NCI-H128 (cell line): ENCODE measurements at regions not wholly inside any gene's neighbourhood (a gene's known extent, or its start where the extent isn't known, plus 50 kb on each side); places are given as distances from the start of the nearest gene placed in this dataset.

Experiments
- DNase-seq: peaks from one replicate; lab custom pipeline; 2025; ENCODE audit not compliant: unreplicated experiment; lab: John Stamatoyannopoulos, UW

- DNase-seq = no peak
These were observed 768.8 kb upstream of the NOVA1 start for GRCh38 chr14:27366596-27366995.

DNA sequence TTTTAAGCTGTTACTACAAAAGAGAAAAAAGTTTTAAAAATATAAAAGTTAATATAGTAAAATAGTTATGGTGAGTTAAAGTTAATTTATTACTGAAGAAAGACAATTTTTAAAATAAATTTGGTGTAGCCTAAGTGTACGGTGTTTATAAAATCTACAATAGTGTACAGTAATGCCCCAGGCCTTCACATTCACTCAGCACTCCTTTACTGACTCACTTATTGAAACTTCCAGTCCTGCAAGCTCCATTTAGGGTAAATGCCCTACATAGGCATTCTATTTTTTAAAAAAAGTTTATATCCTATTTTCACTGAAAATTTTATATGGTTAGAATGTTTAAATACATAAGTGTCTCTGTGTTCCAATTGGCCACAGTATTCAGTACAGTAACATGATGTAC is 769.5 kb upstream of the NOVA1 start:
- DNase-seq = no peak

GRCh38 chr14:27370074-27370473 is 772.2 kb upstream of the NOVA1 start:
- DNase-seq = no peak

- no peak for DNase-seq
These were observed 772.9 kb upstream of the NOVA1 start for GRCh38 chr14:27370775-27371174.

- no peak for DNase-seq
These were observed 773.4 kb upstream of the NOVA1 start for GRCh38 chr14:27371209-27371608.

DNA sequence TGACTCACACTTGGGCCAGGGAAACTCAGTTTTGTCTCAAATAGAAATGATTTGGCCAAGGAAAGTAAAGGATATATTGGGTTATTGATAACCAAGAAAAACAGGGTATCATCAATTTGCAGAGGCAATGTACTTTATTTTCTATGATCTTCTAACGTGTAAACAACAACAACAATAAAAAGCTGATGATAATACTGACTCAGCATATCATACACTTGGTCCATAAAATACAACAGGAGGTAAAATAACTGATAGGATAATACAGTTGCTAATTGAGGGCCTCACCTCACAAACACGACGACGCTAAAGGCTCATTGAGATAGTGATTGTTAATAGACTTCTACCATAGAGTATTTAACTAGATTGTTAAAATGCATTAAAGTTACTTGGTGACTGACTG is 774.0 kb upstream of the NOVA1 start:
- no peak for DNase-seq

DNA sequence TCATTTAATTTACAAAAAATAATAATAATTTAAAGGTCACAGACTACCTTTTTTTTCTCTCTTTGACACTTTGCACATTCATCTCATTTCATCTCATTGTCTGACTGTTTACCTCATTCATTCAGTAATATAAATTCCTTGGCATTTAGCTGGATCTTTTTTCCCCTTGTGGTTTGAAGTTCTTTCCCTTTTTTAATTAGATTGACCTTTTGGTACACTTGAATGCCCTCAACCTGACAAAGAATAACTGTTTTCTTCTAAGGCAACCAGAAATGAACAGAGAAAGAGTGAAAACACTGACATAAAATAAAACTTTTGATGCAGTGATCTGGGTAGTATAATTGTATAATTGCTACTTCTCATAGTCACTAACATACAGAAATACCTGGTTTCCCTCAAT is 774.9 kb upstream of the NOVA1 start:
- no peak for DNase-seq

DNA sequence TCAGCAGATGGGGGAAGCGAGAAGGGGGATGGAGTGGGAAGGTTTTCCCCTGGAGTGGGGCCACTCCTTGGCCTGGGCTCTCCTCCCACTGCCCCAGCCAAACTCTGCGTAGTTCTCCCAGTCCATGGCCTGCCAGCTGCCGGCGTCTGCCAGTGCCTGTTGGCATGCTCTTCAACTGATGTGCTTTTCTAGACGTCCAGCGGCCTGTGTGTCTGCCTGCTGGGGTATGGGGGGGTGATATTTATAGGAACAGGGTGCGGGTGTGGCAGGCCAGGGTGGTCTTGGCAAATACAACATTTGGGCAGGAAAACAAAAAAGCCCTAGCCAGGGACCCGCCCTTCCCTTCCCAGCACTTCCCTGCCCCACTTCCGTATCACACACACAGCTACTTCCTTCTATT is 786.3 kb upstream of the NOVA1 start:
- DNase-seq = no peak

DNA sequence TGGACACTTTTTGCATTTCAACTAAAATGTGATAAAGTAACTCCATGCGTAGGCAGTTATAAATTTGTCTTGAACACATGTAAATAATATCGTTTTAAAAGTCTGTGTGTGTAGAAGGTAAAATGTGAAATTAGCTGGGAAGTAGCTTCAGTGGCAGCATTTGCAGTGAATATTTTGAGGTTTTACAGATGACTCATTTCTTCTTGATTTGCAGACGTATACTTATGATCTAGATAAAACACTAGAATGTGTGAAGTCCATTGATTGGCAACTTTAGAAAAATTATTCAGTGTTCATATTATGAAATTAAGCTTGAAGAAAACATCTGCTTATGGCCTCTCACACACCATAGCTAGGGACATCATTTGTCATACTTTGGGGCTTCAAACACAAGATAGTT is 788.6 kb upstream of the NOVA1 start:
- no peak for DNase-seq

GRCh38 chr14:27387463-27387862 is 789.6 kb upstream of the NOVA1 start:
- DNase-seq = no peak

- no peak for DNase-seq
These were observed 791.6 kb upstream of the NOVA1 start for GRCh38 chr14:27389402-27389801.

- DNase-seq = no peak
These were observed 792.3 kb upstream of the NOVA1 start for GRCh38 chr14:27390155-27390554.

DNA sequence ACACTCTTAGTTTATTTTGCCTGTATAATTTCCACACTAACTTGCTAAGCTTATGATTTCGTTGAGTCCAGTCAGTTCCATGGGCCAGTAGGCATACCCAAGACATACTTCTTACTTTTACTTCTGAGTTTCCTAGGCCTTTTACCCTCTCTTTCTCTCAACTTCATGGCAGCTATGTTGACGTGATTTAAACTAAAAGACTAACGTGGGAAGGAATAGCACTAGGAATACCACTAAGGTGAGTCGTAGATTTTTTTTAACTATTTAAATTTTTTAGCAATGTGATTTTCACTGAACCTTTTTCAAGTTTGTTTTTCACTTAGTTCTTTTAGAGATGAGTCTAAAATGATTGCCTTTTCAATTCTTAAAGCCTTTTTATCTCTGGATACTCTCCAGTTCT is 793.5 kb upstream of the NOVA1 start:
- no peak for DNase-seq

GRCh38 chr14:27392153-27392552 is 794.3 kb upstream of the NOVA1 start:
- no peak for DNase-seq

DNA sequence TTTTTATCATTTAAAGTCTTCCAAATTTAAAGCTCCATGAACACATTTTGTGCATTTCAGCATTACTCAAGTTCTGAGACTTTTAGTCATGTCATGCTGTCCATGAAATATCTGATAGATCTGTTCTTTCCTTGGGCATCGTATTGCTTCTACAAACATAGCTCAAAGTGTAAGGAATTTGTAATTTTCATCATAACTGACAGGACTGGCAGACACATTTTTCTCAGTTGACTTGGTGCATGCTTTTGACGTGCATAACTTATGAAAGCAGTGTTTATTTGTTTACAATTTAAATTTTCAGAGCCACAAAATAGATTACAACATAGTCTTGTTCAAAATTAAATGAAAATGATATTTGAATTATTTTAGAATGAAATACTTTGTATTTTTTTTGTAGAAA is 812.1 kb upstream of the NOVA1 start:
- DNase-seq = no peak

DNA sequence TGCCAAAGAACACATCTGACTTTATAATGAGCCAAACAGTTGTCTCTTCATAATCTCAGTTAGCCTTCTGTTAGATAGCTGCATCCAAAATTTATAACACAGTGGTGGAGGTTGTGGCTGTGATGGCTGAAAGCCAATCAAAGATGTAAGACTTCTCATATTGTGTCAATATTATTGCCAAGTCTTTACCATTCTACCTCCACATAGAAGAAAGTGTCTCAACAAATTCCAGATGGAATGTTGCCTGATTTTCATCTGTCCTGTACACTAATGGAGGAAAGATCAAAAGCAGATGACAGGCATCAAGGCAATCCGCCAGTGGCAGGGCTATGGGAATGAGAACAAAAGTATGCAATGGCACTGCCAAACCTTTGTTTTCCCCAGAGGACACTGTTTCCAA is 813.1 kb upstream of the NOVA1 start:
- DNase-seq = no peak

DNA sequence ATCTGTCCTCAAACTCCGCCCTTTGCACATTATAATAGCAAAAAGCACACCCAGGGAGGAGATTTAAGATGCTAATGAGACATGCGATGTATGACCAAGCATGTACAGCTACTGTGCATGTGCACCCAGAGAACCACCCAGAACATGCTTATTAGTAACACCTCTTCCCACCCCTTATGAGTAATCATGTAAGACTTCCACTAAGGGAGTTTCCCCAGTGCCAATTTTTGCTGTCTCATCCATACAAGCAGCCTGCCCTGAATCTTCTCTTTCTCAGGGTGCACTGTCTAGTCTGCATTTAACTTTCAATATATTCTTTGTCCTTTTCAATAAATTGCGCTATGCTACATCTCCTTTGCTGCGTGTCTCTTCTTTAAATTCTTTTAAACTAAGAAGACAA is 830.0 kb upstream of the NOVA1 start:
- no peak for DNase-seq

DNA sequence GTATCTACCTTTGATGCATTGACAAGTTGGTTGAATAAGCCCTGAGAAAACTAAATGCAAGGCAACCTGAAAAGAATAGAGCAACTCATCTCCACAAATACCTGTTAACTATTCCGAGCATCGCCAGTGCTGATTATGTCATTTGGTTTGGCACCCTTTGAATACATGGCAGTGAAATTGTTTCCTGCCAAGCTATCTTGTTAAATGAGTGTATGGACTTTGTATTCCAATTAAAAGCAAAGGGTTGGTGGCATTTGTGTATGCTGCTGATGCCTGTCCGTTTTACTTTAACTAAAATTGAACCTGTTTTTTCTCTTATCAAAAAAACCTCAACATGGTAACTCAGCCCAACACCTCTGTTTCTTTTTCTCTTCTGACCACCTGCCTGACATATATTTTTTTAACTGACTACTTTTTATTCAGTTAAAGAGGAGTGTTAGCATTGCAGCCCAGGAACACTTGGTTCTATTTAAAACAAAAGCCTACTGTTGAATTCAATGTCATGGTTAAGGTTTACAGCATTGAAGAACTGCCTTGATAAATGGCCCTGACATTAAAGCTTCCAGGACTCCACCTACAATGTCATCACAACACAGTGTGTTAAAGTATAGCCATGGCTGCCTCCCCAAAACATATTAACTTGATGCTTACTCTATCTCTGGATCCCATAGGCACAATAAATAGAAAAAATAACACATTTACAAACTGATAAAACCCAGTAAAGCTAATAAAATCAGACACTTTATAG is 838.3 kb upstream of the NOVA1 start:
- DNase-seq = no peak

- DNase-seq = no peak
These were observed 886.8 kb upstream of the NOVA1 start for GRCh38 chr14:27484633-27485032.

- no peak for DNase-seq
These were observed 887.4 kb upstream of the NOVA1 start for GRCh38 chr14:27485193-27485592.

- DNase-seq = no peak
These were observed 908.4 kb upstream of the NOVA1 start for GRCh38 chr14:27506272-27506671.

DNA sequence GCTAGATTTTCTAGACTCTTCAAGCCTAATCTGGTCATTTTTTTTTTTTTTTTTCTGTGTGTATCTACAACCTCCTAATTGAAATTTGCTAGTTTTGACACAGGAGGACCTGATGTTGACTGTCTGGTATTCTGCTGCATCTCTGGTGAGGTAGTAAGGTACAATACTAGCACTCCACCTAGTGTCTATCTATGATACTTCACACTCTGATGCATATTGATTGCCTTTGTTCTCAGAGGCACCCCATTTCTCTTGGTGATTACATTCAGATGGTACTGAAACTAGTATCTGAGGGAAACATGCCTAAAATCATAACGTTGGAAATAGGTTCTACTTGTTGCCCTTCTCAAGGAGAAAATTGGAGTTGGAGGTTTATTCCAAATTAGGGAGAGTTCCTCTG is 930.5 kb upstream of the NOVA1 start:
- DNase-seq = no peak

DNA sequence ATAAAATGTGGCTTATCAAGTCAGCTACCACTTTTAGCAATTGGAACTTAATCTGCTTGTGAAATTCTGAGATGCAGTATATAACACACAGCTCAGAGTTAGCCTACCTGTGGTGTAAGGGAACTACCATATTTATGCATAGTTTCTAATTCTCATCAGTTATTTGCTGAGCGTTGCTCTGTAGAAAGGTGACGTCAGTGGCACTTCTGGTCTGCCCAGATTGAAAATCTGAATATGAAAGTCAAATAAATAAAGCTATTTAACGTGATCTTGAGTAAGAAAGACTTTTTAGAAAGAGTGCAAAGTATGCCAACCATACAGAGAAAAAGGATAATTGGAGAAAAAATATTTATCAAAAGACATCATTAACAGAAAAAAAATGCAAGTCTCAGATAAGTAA is 938.9 kb upstream of the NOVA1 start:
- DNase-seq = no peak
